GM19025 (cell line): ENCODE measurements at regions not wholly inside any gene's neighbourhood (a gene's known extent, or its start where the extent isn't known, plus 50 kb on each side); places are given as distances from the start of the nearest gene placed in this dataset.

Source experiments
- ATAC-seq: cut with Tn5 transposase; IDR thresholded peaks from one replicate; pipeline ENCODE4 v1.9.1; 2021; ENCODE audit warnings: mild to moderate bottlenecking, low read depth, moderate library complexity; ENCODE audit not compliant: unreplicated experiment

GRCh38 chr6:153670403-153671026 lies 368.5 kb upstream of the OPRM1 start:
- no peak for ATAC-seq

- no peak for ATAC-seq
These were observed 370.3 kb upstream of the OPRM1 start for GRCh38 chr6:153668758-153669157.

- no peak for ATAC-seq
These were observed 376.1 kb upstream of the OPRM1 start for GRCh38 chr6:153662982-153663381.

- no peak for ATAC-seq
These were observed 393.7 kb upstream of the OPRM1 start for GRCh38 chr6:153645326-153645725.

- ATAC-seq = no peak
These were observed 395.0 kb upstream of the OPRM1 start for GRCh38 chr6:153644000-153644399.

GRCh38 chr6:153634416-153634815 lies 404.6 kb upstream of the OPRM1 start:
- ATAC-seq = no peak

- ATAC-seq = no peak
These were observed 414.0 kb upstream of the OPRM1 start for GRCh38 chr6:153625089-153625488.

- ATAC-seq = no peak
These were observed 414.5 kb upstream of the OPRM1 start for GRCh38 chr6:153624528-153624927.

GRCh38 chr6:153623496-153623895 lies 415.5 kb upstream of the OPRM1 start:
- ATAC-seq = no peak

- no peak for ATAC-seq
These were observed 417.5 kb upstream of the OPRM1 start for GRCh38 chr6:153621491-153621890.

GRCh38 chr6:153621070-153621469 lies 418.0 kb upstream of the OPRM1 start:
- ATAC-seq = no peak

GRCh38 chr6:153618371-153619322 lies 420.4 kb upstream of the OPRM1 start:
- no peak for ATAC-seq

GRCh38 chr6:153616506-153616905 lies 422.5 kb upstream of the OPRM1 start:
- no peak for ATAC-seq

- ATAC-seq = no peak
These were observed 425.2 kb upstream of the OPRM1 start for GRCh38 chr6:153613719-153614455.

- no peak for ATAC-seq
These were observed 436.6 kb upstream of the OPRM1 start for GRCh38 chr6:153602401-153602800.

GRCh38 chr6:153599901-153600300 lies 439.1 kb upstream of the OPRM1 start:
- ATAC-seq = no peak

GRCh38 chr6:153595903-153596302 lies 443.1 kb upstream of the OPRM1 start:
- no peak for ATAC-seq

- ATAC-seq = no peak
These were observed 444.2 kb upstream of the OPRM1 start for GRCh38 chr6:153594871-153595270.

GRCh38 chr6:153591159-153591558 lies 447.9 kb upstream of the OPRM1 start:
- ATAC-seq = no peak

- ATAC-seq = no peak
These were observed 448.6 kb upstream of the OPRM1 start for GRCh38 chr6:153590411-153590810.

- ATAC-seq = no peak
These were observed 450.7 kb upstream of the OPRM1 start for GRCh38 chr6:153588330-153588729.
